HG03442 (cell line): ENCODE measurements at regions not wholly inside any gene's neighbourhood (a gene's known extent, or its start where the extent isn't known, plus 50 kb on each side); places are given as distances from the start of the nearest gene placed in this dataset.
"Not testable (repeated sequence)": the region's sequence is repeated elsewhere in the genome, so short reads cannot be mapped to it uniquely, and the experiment has no call there.

ENCODE experiments used
- ATAC-seq: cut with Tn5 transposase; IDR thresholded peaks from one replicate; pipeline ENCODE4 v1.9.1; 2021; ENCODE audit warnings: mild to moderate bottlenecking, moderate library complexity; ENCODE audit not compliant: unreplicated experiment

DNA sequence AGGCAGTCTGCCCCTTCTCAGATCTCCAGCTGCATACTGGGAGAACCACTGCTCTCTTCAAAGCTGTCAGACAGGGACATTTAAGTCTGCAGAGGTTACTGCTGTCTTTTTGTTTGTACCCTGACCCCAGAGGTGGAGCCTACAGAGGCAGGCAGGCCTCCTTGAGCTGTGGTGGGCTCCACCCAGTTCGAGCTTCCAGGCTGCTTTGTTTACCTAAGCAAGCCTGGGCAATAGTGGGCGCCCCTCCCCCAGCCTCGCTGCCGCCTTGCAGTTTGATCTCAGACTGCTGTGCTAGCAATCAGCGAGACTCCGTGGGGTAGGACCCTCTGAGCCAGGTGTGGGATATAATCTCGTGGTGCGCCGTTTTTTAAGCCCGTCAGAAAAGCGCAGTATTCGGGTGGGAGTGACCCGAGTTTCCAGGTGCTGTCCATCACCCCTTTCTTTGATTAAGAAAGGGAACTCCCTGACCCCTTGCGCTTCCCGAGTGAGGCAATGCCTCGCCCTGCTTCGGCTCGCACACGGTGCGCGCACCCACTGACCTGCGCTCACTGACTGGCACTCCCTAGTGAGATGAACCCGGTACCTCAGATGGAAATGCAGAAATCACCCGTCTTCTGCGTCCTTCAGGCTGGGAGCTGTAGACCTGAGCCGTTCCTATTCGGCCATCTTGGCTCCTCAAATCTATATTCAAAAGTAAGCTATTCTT is 224.4 kb downstream of the ZNF326 start:
- not testable (repeated sequence) for ATAC-seq

DNA sequence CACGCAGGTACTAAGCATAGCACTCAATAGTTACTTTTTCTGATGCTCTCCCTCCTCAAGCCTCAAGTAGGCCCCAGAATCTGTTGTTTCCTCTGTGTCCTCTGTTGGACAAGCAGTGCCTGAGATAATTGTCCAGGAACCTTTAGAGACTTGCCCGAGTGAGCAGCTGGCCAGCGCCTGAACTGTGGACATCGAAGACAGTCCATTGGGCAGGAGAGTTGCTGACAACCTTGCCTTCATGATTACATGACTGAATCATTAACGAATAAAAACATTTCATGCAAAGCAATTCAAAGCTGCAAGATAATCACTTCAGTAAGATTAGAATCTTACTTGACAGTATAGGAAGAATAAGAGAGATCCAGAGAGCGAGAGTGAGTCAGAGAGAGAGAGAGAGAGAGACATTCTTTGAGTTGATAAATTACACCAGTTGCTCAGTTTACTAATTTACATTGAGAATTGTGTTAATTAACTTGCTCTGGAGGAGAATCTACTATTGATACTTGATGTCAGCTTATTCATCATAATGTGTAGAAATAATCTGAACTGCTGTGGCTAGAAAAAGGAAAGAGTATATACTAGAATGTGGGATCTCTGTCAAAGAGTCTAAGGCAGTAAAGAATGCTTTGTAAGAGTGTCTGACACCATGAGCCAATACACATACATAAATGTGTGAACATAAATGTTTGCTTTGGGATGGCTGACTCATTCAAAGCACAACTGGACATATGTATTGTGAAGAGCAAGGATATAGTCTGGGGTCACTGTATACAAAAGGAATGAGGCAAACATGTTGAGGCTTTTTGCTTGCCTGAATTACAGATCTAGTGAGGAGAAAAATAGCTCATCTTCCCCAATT is 216.0 kb downstream of the ZNF326 start:
- no peak for ATAC-seq

DNA sequence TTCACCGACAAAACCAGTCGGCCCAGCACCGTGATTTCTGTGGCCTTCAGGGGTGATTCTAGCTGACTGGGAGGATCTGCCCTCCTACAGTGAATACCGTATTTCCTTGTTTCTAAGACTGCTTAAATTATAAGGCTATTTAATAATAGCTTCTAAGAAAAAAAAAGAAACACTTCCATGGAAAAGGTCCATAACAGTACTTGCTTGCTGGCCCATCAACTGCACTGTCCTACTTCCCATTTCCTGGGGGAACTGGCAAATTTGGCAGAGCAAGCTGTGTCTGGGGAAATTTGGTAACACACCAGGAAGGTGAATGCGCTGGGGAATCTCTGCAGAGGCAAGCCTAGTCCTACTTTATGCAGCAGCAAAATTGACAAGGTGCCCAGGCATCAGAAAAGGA is 214.0 kb downstream of the ZNF326 start:
- no peak for ATAC-seq

DNA sequence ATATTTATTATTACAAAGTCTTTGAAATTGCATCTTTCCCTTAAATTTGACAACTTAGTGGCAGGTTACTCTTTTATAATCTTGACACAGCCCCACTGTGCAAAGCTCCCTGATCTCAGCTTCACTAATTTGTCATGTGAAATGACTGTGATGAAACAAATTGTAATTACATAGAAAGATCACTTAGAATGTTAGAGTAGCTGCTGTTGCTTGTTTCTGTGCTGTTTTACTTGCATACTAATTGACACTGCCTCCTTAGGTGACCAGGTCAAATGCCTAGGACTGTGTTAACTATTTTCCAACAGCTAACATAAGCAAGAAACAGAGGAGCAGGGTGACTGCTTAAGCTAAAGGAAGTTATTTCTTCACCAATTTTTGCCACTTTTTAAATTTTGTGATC is 211.3 kb downstream of the ZNF326 start:
- no peak for ATAC-seq

DNA sequence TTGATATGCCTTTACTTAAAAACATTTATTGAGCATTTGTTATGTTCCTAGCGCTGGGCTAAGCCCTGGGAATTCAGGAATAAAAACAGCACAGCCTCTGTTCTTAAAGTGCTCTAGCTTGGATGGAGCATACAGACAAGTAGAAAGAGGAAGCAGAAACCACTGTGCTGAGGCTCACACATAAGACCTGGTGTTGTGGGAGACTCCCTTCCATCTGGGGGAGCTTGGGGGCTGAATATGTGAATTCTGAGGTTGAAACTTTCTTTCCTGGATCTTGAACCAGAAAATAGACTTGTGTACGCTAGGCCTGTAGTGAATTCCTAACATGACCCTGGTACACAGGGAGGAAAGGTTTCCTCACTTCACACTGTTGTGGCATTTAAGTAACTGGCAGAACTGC is 209.9 kb downstream of the ZNF326 start:
- ATAC-seq: no peak

DNA sequence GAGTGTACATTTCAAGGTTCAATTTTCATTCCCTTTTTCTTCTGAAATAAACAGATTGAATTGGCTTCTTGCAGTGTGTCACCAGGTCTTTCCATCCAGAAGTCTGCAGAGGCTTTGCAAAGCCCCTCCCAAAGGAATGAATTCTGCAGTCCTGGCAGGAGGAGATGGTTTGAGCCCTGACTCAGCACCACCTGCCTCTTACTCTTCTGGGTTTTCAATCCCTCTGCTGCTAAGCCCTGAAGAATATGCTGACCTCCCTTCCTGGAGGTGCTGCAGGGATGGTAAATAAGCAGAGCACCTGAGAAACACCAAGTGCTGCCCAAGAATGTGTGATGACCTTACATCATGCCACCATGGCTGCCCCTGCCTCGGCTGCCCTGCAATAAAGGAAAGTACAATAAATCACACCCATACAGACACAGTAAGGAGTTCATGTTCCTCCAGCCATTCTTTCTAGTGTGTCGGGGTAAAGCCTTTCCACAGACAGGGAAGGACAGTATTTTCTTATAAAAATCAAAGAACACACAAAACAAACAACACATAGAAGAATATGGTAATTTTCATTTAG is 209.2 kb downstream of the ZNF326 start:
- ATAC-seq: no peak

DNA sequence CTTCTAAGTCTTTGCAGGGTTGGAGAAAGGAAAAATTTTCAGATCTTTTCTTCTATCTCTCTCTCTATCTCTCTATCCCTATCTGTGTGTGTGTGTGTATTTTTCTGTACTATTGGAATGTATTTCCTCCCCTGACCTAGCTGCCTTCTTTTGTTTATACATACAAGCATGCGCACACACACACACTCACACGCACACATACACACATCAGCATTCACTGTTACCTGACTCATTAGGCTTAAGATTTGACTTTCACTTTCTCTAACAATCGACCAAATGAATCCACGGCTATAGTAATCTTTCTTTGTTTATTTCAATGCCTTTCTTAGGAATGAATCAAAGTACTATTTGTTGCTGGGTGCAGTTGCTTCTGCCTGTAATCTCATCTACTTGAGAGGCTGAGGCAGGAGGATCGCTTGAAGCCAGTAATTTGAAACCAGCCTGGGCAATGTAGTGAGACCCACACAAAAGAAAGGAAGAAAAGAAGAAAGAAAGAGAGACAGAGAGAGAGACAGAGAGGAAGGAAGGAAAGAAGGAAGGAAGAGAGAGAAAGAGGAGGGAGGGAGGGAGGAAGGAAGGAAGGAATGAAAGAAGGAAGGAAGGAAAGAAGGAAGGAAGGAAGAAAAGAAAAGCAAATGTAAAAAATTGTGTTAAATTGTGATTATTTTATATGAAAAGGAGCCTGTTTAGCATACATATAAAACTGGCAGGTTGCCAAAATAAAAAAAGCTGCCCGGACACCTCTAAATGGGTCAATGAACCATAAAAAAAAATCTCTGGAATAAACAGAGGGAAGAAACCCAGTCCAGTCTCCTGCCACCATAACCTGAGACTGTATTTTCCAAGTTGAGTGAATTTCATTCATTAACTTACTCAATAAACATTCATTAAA is 206.8 kb downstream of the ZNF326 start:
- ATAC-seq: no peak

DNA sequence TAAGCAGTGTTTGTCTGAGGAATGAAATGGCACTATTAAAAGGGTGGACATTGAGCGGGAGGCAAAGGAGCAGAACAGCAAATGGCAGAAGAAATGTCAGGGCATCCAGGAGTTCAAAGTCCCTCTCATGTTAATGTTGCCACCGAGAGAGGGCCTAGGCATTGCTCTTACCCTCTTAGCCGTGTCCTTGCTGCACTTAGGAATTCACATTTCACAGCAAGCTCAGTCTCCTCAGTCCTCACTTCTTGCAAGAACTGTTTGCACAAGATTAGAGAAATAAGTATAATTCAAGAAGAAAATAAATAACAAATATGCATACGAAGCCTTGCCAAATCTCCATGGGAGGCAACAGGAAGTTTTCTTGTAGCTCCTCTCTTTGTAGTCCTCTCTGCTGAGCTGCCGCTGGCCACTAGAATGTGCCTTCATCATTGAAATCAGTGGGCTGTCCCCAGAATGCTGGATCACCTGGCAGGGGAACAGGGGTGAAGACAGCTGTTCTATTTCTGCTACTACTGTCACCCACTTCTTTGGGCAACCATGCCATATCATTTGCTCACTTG is 205.8 kb downstream of the ZNF326 start:
- no peak for ATAC-seq

DNA sequence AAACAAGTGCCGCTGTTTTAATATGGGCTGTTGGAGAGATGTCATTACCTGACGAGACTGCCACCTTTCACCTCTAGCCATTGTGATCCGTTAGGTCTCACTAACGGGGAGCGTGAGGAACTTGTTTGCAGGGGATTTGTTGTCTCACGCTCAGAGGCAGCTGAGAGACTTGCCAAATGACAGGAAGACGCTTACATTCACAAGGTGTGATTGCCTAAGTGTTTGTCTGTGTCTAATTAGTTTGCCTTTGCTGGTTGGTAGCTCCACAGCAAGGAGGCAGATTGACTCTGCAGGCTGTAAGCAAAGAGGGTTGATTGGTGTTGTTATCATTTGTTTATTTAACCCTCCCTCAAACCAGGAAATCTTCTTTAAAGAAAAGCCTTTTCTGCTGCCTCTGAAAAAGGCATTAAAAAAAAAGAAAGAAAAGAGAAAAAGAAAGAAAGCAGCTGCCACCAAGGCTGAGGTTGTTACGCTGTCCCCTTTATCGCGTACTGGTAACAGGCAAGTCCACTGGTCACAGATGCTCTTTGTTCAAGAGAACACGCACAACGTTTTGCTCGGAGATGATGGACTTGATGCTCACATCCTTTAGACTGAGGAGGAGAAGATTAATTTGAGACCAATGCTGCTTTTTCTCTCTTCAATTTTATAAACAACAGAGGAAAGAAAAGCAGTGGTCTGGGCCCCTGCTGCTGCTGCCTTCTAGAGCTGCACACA is 203.9 kb downstream of the ZNF326 start:
- no peak for ATAC-seq

DNA sequence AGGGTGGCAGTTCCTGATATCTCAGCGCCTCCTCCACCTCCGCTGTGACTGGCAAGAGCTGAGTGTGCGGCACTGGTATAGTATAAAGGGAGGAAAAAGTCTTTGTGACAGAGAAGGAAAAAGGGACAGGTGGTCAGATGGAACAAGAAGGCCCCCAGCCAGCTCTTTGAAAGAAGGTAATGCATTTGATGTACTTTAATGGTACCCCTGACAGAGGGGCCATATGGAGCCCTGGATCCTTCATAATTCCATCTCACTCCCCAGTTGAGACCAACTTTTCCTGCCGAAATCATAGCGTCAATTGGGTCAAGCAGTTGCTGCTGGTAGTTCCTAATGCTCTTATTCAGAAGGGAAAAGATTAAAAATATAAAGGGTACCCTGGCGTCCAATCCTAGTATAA is 198.2 kb downstream of the ZNF326 start:
- ATAC-seq: no peak

DNA sequence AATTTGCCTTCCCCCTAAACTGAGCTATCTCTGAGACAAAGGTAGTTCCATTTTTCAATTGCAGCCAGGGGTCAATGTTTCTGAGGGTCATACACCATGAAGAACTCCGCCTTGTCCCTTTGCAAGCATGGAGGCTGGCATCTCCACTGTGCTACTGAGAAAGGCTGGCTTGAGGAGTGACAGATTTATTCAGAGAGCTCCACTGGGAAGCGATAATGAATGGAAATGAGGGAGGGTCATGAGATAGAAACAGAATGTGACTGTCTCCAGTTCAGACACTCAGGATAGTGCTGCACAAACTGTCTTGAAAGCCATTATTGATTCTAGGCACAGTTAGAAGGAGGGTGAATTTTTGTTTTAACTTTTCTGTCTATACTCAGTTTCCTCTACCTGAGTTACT is 197.5 kb downstream of the ZNF326 start:
- ATAC-seq: no peak

DNA sequence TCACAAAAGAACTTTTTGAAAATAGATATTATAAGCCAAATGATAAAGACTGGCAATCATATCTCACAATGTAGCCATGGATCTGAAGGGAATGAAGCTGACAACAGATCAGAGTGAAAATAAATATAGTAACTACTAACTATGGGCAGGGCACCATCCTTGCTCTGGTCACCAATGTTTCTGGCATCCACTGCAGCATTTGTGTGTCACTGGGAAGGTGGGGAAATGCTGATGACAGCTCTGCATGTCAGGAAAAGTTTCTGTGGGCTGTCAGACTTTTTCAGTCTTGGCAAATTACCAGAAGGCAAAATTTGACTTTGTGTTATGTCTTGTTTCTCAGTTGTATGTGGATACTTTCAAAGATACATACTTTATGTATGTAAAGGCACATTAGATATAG is 195.6 kb downstream of the ZNF326 start:
- ATAC-seq: no peak

DNA sequence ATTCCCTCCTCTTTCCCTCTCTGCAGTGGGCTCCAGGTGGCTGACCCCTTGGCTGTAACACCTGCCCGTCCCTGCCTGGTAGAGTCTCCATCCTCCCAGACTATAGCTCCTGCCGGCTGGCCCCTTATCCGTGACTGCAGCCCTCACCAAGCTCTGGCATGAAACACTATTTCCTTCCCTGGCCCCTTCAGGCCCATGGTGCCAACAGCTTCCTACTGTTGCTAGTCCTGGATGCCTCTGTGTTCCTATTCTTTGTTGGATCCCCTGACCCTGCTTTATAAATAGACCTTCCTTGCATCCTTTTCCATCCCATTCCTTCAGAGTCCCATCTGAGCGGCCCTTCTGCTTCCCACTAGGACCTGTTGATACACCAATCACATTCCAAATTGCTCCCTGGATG is 195.0 kb downstream of the ZNF326 start:
- ATAC-seq: no peak

DNA sequence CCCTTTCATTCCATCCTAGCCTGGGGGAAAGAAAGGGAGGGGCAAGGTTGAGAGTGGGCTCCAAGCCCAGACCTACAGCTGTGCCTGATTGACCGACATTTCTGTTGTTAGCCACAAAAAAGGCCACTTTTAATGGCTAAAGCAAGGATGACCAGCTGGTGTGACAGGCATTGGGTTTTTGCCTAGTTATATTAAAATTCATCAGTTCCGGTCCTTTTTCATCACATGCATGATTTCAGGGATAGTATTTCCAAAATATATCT is 192.3 kb downstream of the ZNF326 start:
- no peak for ATAC-seq

DNA sequence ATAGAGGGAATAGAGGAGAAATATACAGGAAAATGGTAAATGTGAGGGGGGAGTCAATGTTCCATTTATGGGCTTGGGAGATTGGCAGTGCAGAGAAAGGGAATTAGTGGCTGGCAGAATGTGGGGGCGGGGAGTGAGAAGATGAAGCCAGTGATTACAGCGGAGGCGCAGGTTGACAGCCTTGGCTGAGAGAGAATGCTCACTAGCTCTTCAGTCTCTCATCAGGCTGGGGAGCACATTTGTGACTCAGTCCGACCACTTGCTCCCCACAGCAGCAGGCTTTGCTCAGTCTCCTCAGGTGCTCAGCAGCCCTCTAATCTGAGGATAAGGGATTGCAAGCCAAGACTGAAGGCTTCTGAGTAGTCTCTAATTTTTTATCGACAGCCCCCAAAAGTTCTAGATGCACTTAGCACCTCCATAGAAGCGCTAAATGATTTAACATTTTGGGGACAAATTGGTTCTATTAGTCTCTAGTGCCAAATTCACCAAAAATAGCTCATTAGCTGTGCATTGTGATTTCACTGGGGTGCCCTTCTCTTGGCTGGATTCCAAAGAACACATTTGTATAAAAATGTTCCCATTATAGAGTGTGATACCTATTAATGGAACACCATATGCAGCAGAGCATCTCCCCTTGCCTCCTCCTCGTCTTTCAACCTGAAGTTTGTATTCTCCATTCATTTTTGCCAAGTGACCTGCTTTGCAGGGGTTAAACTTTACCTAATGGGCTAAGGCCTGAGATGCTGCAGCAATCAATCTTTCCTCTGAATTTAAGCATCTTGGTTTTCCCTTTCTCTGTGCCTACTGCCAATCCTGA is 191.8 kb downstream of the ZNF326 start:
- ATAC-seq: no peak

DNA sequence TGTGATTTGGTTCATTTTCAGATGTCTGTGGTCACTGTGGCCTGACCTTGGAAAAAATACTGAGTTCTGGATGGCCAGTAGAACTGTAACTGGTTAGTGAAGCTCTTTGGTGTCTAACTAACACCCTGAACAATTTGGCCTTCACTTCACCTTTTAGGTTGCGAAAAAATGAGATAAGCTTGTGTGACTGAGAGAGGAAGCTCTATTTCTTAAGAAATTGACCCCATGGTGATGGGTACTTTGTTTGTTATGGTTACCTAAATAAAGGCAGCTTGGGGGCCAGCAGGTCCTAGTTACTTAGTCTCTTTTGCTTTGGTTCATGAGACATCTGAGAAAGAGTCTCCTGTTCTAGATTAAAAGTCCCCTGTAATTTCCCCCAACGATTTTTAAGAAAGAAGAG is 181.6 kb downstream of the ZNF326 start:
- ATAC-seq: no peak

DNA sequence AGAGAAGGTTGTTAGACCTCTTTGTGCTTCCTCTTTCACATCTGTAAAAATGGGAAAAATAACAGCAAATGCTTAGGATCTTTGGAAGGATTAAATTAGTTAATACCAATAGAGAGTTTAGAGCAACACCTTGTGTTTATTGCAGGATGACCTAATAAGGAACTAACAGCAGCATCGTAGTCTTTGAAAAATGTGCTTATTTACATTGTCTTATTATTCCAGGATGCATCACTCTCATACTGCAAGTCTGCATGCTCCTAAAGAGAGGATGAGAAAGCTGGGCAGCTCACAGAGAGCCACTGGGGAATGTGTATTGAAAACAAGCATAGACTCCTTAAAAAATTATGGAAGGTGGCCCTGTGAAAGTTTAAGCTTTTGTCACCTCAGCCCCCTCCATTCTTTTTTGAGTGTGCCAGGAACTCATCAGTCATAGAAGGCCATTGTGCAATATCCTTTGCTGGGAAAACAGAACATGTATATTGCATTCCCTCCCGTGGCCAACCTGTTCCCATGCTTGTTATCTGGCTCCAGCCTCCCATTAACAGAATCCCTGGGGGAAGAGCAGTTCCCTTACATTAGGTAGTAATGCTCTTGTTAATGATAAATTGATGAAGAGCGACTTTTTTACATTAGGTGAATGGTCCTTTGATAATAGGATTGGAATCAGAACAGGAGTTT is 180.7 kb downstream of the ZNF326 start:
- no peak for ATAC-seq

DNA sequence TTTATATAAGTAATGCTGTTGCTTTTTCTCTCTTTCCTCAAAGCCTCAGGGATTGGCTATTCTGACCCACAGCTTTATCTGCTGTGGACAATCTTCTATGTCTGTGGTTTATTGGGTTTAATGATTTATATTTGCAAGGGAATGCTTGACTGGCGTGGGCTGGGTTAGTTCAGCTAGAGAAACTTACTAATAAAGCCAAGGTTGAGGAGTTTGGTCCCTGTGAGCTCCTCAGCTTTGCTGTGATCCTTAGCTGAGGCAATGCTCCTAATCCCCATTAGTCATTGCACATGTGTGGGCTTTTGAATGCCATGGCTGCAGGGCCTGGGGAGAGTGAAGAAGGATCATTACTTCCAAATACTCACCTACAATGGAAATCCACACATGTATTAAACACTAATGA is 179.3 kb downstream of the ZNF326 start:
- no peak for ATAC-seq

DNA sequence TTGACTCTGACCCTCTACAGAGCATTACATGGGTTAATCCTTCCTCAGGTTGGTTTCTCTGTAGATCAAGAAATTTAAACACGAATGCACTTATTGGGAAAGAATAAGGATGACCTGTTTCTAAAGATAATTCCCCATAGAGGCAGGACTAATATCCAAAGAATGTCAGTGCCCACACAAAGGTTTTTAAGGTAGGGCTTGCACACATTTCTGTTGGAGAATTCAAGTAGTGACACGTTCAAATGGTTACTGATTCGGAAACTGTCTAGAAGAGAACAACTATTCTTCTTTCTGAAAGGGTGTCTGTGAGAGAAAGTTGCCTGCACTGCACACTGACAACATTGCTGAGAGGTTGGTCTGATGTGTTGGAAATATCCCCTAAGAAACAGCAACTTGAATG is 167.3 kb downstream of the ZNF326 start:
- ATAC-seq: no peak
